RWPE1 (cell line): ENCODE measurements at regions not wholly inside any gene's neighbourhood (a gene's known extent, or its start where the extent isn't known, plus 50 kb on each side); places are given as distances from the start of the nearest gene placed in this dataset.

Source experiments
- CTCF ChIA-PET: fragments of 350-600 bp; sonication (Branson Sonifier 250); formaldehyde crosslinking; extraction: SDS; loops from one replicate; lab custom pipeline; 2021; lab: Yijun Ruan, JAX
- POLR2A ChIA-PET: fragments of 400-600 bp; formaldehyde crosslinking; extraction: SDS; loops from one replicate; lab custom pipeline; 2020; ENCODE audit warnings: antibody characterized with exemption; ENCODE audit not compliant: low non-redundant PET; lab: Yijun Ruan, JAX
- DNase-seq: peaks from one replicate; pipeline ENCODE4 v3.0.0; 2012; ENCODE audit warnings: low spot score
- H3K27ac ChIP-seq: fragments of 450-650 bp; 2 replicates; pipeline ENCODE4 v1.5.1; 2017
- CTCF ChIP-seq: fragments of 450-650 bp; conservative IDR thresholded peaks from 2 replicates; pipeline ENCODE4 v1.5.1; 2017; ENCODE audit warnings: low read depth, mild to moderate bottlenecking

DNA sequence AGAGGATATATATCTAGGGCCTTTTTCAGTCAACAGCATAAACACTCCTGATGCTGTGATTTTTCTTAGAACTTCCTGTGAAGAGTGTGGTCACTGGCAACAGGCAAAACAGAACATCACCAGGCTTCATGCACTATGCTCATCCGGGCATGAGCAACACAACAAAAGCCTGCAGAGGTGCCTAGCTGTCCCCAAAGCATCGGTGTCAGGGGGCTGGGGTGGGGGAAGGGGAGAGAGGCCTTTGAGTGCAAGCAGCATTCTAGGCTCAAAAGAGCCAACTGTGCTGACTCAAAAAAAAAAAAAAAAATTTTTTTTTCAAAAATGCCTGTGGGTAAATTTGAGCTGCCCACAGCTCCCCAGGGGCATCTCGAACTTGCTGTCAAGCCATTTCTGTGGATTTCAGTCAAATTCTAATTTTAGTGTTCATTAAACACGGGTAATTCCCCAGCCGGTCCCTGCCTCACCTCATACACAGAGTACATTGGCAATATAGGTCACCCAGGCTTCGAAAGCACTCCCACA lies 194.6 kb upstream of the DYNLRB2 start:
- CTCF ChIA-PET = interaction anchor here (1.0 kb wide), 1 partner anchor 120 kb away, joined by 4 read pairs; no protein-coding TSS in a partner anchor

DNA sequence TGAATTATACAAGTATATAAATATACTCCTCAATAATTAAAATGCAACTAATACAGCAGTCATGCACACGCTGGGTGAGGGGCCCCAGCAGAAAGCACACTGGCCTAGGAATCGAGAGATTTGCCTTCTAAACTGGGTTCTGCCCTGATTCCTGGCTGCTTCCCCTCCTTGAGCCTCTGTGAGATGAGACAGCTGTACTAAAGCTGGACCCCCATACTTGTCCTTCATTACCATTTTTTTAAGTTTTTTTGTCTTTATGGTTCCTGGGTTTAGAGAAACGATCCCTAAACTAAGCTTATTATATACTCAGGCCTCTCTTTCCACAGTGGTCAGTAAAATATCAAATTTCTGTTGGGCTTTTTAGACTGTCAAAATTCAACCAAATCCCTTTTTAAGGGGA lies 195.1 kb upstream of the DYNLRB2 start:
- no peak for TF ChIP-seq CTCF

More for the DNA sequence above, 194.6 kb upstream of the DYNLRB2 start:
- POLR2A ChIA-PET = no interaction called here
- no peak for DNase-seq
- TF ChIP-seq CTCF = no peak
- H3K27ac ChIP-seq = no peak overlapping the region

GRCh38 chr16:80344570-80344969 lies 196.2 kb upstream of the DYNLRB2 start:
- CTCF ChIA-PET = no interaction called here

More for the DNA sequence above, 195.1 kb upstream of the DYNLRB2 start:
- H3K27ac ChIP-seq = no peak overlapping the region
- CTCF ChIA-PET = interaction anchor here (1.0 kb wide), 1 partner anchor 121 kb away, joined by 4 read pairs; no protein-coding TSS in a partner anchor
- POLR2A ChIA-PET = no interaction called here
- no peak for DNase-seq

DNA sequence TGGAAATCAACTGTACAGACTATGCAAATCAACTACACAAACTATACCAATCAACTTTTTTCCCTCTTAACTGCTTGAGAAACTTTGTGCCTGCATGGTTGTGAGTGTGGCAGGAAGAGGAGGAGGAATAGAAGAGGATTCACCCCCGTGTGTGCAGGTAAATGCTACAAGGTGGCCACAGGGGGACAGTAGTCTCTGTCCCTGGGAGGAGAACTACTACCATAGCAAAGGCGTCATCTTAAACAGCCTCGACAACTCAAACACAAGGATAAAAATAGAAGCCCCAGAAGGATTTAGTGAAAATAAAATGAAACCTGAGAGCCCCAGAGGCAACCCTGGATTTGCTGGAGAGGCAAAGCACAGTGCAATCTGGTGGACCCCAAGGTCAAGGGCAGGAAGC lies 199.5 kb upstream of the DYNLRB2 start:
- ChIA-PET POLR2A (no interaction called here), CTCF (interaction anchor here (0.7 kb wide), 1 partner anchor 32 kb away, joined by 3 read pairs; no protein-coding TSS in a partner anchor)
- no peak for TF ChIP-seq CTCF
- no peak for DNase-seq
- no peak overlapping the region for H3K27ac ChIP-seq

More at GRCh38 chr16:80344570-80344969, 196.2 kb upstream of the DYNLRB2 start:
- DNase-seq = no peak
- POLR2A ChIA-PET = no interaction called here
- H3K27ac ChIP-seq = no peak overlapping the region
- TF ChIP-seq CTCF = no peak

- POLR2A ChIA-PET = no interaction called here
- no peak for DNase-seq
- CTCF ChIA-PET = no interaction called here
- TF ChIP-seq CTCF = no peak
- H3K27ac ChIP-seq = no peak overlapping the region
Observed at GRCh38 chr16:80337786-80338185, 203.0 kb upstream of the DYNLRB2 start.

- DNase-seq = no peak
- no peak overlapping the region for H3K27ac ChIP-seq
- CTCF ChIA-PET = no interaction called here
- TF ChIP-seq CTCF = no peak
- POLR2A ChIA-PET = no interaction called here
Observed at GRCh38 chr16:80330803-80331202, 210.0 kb upstream of the DYNLRB2 start.
